ENCODE measurements at regions not wholly inside any gene's neighbourhood (a gene's known extent, or its start where the extent isn't known, plus 50 kb on each side); places are given as distances from the start of the nearest gene placed in this dataset.
"Not testable (repeated sequence)": the region's sequence is repeated elsewhere in the genome, so short reads cannot be mapped to it uniquely, and the experiment has no call there.

GRCh38 chr7:16091701-16092310 is 329.5 kb downstream of the CRPPA start:
- DNase-seq (ENCODE audit: low read depth in 2 of 2) = no peak

DNA sequence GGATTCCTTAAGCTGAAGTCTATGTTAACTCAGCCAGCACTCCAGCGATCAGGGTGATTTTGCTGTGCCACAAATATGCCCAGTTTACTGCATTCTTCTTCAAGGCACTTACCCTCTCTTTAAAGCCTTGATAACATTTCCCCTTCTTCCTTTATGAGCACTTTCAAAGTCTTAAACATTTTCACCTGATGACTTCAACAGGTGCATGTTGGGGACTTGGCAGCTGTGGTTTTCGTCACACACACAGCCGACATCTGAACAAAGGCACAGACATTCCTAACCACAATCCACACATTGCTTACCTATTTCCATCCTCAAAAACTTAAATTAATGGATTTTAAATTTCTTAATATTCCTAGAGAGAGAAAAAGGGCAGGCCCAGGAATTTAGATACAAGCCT is 331.5 kb downstream of the CRPPA start:
- no peak for DNase-seq (ENCODE audit: low read depth in 2 of 2)

DNA sequence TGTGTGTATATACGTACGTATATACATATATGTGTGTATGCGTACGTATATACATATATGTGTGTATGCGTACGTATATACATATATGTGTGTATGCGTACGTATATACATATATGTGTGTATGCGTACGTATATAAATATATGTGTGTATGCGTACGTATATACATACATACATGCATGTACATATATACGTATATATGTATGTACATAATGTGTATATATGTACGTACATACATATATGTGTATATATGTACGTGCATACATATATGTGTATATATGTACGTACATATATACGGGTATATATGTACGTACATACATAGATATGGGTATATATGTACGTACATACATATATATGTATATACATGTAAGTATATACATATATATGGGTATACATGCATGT is 332.1 kb downstream of the CRPPA start:
- no peak for DNase-seq (ENCODE audit: low read depth in 2 of 2)

GRCh38 chr7:16086743-16087142 is 334.6 kb downstream of the CRPPA start:
- no peak for DNase-seq (ENCODE audit: low read depth in 2 of 2)

DNA sequence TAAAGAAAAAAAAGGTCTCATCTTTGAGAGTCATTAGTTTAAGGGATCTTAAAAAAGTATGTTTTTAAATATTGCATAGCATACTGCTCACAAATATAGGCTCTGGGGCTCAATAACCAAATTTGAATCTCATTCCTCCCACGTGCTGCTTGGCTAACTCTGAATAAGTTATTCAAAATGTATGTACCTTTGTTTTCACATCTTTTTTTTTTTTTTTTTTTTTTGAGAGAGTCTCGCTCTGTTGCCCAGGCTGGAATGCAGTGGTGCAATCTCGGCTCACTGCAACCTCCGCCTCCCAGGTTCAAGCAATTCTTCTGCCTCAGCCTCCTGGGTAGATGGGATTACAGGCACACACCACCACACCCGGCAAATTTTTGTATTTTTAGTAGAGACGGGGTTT is 335.6 kb downstream of the CRPPA start:
- not testable (repeated sequence) for DNase-seq (ENCODE audit: low read depth in 2 of 2)

DNA sequence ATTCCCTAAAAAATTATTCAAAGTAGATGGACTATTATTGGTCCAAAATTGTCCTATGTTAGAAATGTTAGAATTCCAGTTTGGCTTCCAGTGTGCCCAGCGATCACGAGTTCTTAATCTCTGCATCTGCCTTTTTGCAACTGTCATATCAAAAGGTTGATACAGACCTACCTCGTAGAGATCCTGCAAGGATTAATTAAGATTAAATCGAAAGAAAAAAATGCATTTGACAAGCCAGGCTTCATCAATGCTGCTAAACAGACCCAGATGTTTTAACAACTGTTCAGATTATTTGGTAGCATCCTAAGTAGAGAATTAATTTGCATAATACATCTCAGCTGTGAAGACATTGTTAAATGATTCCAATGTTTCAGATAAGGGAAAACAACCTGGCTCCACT is 336.5 kb downstream of the CRPPA start:
- DNase-seq (ENCODE audit: low read depth in 2 of 2) = no peak

DNA sequence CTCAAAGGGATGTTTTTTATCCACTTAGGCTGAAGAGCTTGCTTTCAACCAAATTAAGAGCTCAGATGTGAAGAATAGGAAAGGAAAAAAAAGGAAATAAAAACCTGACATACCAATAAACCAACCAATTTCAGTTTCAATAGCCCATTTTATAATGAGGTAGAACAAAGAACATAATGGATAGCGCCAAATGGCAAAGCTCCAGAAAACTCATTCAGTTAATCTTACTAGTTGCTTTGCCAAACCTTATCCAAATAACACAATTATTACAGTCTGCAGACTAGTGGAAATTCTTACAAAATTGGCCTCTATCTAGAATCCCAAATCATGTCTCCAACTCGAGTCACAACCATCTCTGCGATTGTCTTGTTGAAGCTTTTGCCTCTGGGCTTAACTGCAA is 337.0 kb downstream of the CRPPA start:
- DNase-seq (ENCODE audit: low read depth in 2 of 2) = no peak

DNA sequence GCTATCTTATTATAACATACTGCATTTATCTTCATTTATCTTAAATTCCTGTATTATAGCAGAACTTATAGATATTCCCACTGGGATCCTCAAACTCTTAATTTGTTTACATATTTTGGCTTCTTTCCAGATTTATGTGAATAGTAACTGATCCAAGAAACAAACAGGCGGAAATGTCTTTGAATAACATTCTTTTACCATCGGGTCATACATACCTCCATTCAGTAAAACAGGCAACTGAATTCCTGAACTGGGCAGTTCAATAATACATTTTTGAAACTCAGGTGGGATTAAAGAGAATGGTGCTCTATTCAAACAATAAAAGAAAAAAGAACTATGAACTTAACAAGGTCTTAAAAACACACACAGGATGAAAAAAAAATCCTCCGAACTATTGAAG is 337.4 kb downstream of the CRPPA start:
- no peak for DNase-seq (ENCODE audit: low read depth in 2 of 2)

GRCh38 chr7:16080131-16080530 is 341.2 kb downstream of the CRPPA start:
- no peak for DNase-seq (ENCODE audit: low read depth in 2 of 2)

DNA sequence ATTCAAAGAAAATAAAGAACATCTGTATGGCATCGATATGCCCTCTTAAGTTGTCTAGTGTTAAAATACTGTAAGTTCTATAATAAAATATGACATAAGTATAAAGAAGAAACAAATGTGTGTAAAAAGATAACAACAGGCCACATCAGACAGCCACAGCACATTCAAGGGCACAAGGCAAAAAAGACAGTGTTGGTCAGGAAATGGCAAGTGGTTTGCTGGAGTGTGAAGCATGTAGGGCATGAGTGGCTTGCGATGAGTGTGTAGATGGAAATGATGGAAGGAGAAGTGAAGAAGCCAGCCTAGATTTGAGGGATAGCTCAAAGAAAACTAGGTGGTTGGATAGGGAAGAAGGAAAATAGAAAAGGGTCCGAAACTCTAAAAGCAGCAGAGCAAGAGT is 341.6 kb downstream of the CRPPA start:
- no peak for DNase-seq (ENCODE audit: low read depth in 2 of 2)

GRCh38 chr7:16078076-16078952 is 343.0 kb downstream of the CRPPA start:
- no peak for DNase-seq (ENCODE audit: low read depth in 2 of 2)

DNA sequence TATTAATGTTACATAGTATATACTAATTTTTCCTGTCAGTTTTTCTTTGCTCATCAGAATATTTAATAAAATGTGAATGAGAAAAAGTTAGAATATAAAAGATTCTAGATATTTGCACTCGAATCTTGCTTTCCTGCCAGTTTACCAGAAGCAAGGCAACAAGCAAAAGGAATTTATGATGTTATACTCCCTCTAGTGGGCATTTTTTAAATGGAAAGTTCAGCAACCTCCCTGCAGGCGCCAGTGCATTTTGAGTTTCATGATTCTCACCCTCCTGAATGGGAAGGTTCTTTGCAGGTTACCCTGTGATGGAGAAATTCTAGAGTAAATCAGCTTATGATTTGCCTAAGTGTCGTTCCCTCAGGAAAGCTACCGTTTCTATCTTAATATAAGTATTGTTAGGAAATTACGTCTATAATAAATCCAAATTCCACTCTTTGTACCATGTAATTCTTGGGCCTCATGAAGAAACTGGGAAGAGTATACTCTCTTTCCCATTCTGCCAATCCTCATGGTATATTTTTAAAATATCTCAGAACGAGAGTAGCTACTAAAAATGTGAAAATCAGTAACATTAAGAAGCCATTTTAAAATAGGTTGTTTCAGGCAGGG is 350.0 kb downstream of the CRPPA start:
- DNase-seq (ENCODE audit: low read depth in 2 of 2) = no peak

GRCh38 chr7:16070806-16071205 is 350.5 kb downstream of the CRPPA start:
- DNase-seq (ENCODE audit: low read depth in 2 of 2) = no peak

GRCh38 chr7:16069998-16070397 is 351.3 kb downstream of the CRPPA start:
- no peak for DNase-seq (ENCODE audit: low read depth in 2 of 2)

GRCh38 chr7:16068183-16068582 is 353.2 kb downstream of the CRPPA start:
- DNase-seq (ENCODE audit: low read depth in 2 of 2) = no peak

DNA sequence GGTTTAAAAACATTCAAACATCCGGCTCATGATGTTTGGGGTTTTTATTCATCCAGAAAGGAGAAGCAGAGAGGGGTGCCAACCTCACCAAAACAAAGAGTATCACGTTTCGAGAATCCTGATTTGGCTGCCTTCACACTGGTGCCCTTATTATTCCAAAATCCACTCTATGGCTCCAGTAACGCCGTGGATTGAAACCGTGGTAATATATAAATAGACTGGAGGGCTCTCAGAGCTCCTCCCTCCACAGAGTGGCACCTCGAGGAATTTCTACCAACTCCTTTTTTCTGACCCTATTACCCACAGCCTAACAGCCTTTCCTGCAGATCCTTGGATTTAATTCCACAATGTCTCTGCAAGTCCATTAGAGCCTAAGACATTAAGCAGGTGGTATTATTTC is 353.6 kb downstream of the CRPPA start:
- DNase-seq (ENCODE audit: low read depth in 2 of 2) = no peak

DNA sequence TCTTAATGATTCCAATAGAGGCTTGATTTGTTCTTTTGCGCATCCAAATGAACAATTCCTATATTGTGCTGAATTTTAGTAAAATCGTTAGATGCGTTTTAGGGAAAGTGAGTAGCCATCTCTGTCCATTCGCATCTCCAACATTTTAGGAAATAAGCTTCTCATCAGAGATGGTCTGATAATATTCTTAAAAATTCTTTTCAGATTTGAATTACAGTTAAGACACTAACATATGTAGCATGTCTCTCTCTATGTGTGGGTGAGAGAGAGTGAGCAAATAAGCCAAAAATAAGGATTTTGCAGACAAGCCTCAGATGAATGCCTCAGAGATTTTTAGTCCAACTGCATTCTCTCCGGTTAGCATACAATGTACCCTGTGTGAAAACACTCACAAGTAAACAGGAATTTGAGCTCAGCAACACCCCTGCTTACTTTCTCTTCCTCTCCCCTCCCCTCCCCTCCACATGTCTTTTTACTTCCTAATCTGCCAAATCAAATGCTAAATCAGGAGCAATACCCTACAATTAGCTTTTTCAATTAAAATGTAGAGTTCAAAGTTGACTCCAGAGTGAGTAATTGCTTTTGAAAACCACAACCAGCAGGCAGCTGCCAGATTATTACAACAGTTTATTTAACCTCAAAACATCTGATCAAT is 354.4 kb downstream of the CRPPA start:
- DNase-seq (ENCODE audit: low read depth in 2 of 2) = no peak

DNA sequence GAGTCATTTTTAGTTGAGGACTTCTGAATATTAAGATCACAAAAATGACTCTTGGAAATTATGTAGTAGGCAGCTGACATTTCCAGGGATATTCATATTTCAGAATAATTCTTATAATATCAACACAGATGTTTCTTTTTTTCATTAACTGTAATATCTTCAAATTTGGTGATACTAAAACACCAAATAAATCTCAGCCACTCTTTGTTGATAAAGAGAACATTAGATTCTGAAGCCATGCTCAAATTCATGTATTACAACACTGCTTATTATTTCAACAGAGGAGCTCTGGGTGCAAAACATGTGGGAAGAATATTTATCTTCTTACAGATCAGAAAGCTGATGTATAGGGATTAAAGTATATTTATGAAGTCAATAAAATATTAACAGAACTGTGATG is 355.4 kb downstream of the CRPPA start:
- DNase-seq (ENCODE audit: low read depth in 2 of 2) = no peak

- DNase-seq (ENCODE audit: low read depth in 2 of 2) = no peak
These were observed 357.3 kb downstream of the CRPPA start for GRCh38 chr7:16063716-16064675.

GRCh38 chr7:16063221-16063620 is 358.1 kb downstream of the CRPPA start:
- no peak for DNase-seq (ENCODE audit: low read depth in 2 of 2)

DNA sequence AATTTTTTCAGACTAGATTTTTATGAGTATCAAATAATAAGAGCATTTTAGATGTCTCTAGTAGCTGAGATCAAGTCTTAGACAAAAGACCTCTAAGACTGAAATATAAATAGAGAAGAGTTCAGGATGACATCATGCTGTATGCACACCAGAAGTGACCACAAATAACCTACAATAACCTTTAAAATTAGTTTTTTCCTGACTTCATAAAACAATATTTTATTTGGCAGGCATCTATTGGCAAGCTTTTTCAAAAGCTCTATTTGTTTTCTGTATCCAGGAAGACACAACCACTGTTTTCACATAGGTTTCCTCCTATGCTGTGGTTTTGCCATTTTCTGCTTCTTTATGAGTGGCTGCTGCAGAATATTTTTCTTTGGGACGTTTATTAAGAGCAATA is 359.1 kb downstream of the CRPPA start:
- no peak for DNase-seq (ENCODE audit: low read depth in 2 of 2)
